ENCODE measurements at regions not wholly inside any gene's neighbourhood (a gene's known extent, or its start where the extent isn't known, plus 50 kb on each side); places are given as distances from the start of the nearest gene placed in this dataset.
"Not testable (repeated sequence)": the region's sequence is repeated elsewhere in the genome, so short reads cannot be mapped to it uniquely, and the experiment has no call there.

DNA sequence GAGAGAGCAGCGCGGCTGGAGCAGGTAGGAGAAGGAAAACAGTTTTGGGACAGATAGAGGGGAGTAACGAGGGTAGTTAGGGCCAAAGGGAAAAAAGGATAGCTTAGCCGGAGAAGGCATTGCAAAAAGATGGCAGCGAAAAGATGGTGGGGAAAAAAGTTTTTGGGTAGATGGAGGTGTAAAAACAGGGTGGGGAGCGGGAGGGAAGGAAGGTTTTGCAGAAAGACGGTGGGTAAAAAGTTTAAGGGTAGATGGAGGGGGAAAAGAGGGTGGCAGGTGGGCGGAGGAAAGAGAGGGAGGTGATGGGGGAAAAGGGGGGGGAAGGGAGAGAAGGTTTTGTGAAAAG, 174.2 kb downstream of the USP22 start:
- TF ChIP-seq CTCF, POLR2A (IDR thresholded peaks at IDR 0.05): not testable (repeated sequence)

Data from tibial nerve (tissue), 3 donors.